K562 (cell line): ENCODE measurements at regions not wholly inside any gene's neighbourhood (a gene's known extent, or its start where the extent isn't known, plus 50 kb on each side); places are given as distances from the start of the nearest gene placed in this dataset.

ENCODE experiments used
- ATAC-seq: fragments of 200-7000 bp; cut with Tn5 transposase; 3 replicates; pipeline ENCODE4 v1.9.1; 2020; ENCODE audit warnings: moderate library complexity
- BruUV-seq: library from RNA; stranded (reverse); fragments of 400-500 nt; replicated peaks from 2 replicates; lab custom pipeline; 2021; lab: Mats Ljungman, UMichigan
- CTCF ChIA-PET: fragments of 300-600 bp; formaldehyde crosslinking; extraction: SDS; loops from one replicate; lab custom pipeline; 2021; ENCODE audit warnings: low intra/inter-chr PET ratio; lab: Yijun Ruan, JAX
- POLR2A ChIA-PET: fragments of 300-600, 350-650 bp; sonication (Branson Sonifier 250); formaldehyde crosslinking; extraction: SDS; loops from one replicate; lab custom pipeline; 2021; ENCODE audit warnings: antibody characterized with exemption, inconsistent platforms; lab: Yijun Ruan, JAX
- DNase-seq, 4 experiments: peaks; one replicate each; pipeline versions ENCODE4 v3.0.0 to v3.0.0-alpha.2; 2011 to 2018; ENCODE audit warnings: low spot score in 3 of 4, mixed read lengths in 3 of 4; ENCODE audit errors: extremely low read depth in 1 of 4
- FAIRE-seq: peaks from 2 replicates; lab custom pipeline; 2011; peaks lifted over from hg19 to GRCh38; lab: Jason Lieb, UNC
- H2AFZ ChIP-seq: 2 replicates; pipeline ENCODE4 v1.6.0; 2011; ENCODE audit warnings: low read depth, low read length, control low read depth, inconsistent platforms
- H3K27ac ChIP-seq: fragments of 200-600 bp; 3 replicates; pipeline ENCODE4 v1.8.0; 2011; ENCODE audit warnings: low read depth, mild to moderate bottlenecking, control low read depth, inconsistent platforms, low read length, moderate library complexity, mixed read lengths; ENCODE audit errors: extremely low read depth
- H3K27me3 ChIP-seq, 2 experiments: fragments of 300-600 bp in 1 of 2; 2 replicates in 1 of 2; 3 replicates in 1 of 2; pipeline versions ENCODE4 v1.6.0 to v1.8.0; 2011; ENCODE audit warnings: inconsistent platforms in 2 of 2, low read length in 2 of 2, mild to moderate bottlenecking in 1 of 2, mixed read lengths in 1 of 2, moderate library complexity in 1 of 2; ENCODE audit not compliant: control insufficient read depth in 2 of 2, insufficient read depth in 2 of 2
- H3K36me3 ChIP-seq: fragments of 300-600 bp; 3 replicates; pipeline ENCODE4 v1.8.0; 2011; ENCODE audit warnings: mild to moderate bottlenecking, low read length, inconsistent platforms; ENCODE audit not compliant: control insufficient read depth, insufficient read depth
- H3K4me1 ChIP-seq, 2 experiments: fragments of 200-600 bp in 1 of 2; replicated peaks in 1 of 2; 2 replicates in 1 of 2; 3 replicates in 1 of 2; pipeline versions ENCODE4 v1.5.1 to v1.8.0; 2011; ENCODE audit warnings: inconsistent platforms in 2 of 2, low read length in 2 of 2, mild to moderate bottlenecking in 1 of 2, mixed read lengths in 1 of 2, moderate library complexity in 1 of 2; ENCODE audit not compliant: control insufficient read depth in 2 of 2, insufficient read depth in 2 of 2
- H3K4me2 ChIP-seq: 2 replicates; pipeline ENCODE4 v1.6.1; 2011; ENCODE audit warnings: low read length, control low read depth, inconsistent platforms, mixed read lengths; ENCODE audit not compliant: insufficient read depth
- H3K4me3 ChIP-seq: fragments of 200-600 bp; sonication (generic), shearing (Covaris generic); 2 replicates; pipeline ENCODE4 v1.5.1; 2016; ENCODE audit warnings: control low read depth, inconsistent platforms
- H3K79me2 ChIP-seq: fragments of 200-600 bp; 3 replicates; pipeline ENCODE4 v1.8.0; 2011; ENCODE audit warnings: low read length, inconsistent platforms; ENCODE audit not compliant: control insufficient read depth, insufficient read depth
- H3K9ac ChIP-seq, 2 experiments: 2 replicates each; pipeline versions ENCODE4 v1.6.0 to v1.6.1; 2011; ENCODE audit warnings: low read depth in 2 of 2, low read length in 2 of 2, control low read depth in 1 of 2, inconsistent platforms in 1 of 2, mild to moderate bottlenecking in 1 of 2, mixed read lengths in 1 of 2; ENCODE audit not compliant: insufficient read depth in 1 of 2
- H3K9me1 ChIP-seq: one replicate; pipeline ENCODE4 v1.6.0; 2011; ENCODE audit warnings: inconsistent platforms, mild to moderate bottlenecking, low read length, moderate library complexity; ENCODE audit not compliant: control insufficient read depth, insufficient read depth
- H3K9me3 ChIP-seq: replicated peaks from 2 replicates; pipeline ENCODE4 v1.5.1; 2011; ENCODE audit warnings: low read depth, low read length, inconsistent platforms; ENCODE audit not compliant: control insufficient read depth, insufficient read depth
- H4K20me1 ChIP-seq: replicated peaks from 2 replicates; pipeline ENCODE4 v1.6.1; 2011; ENCODE audit warnings: low read length, inconsistent platforms, mixed read lengths; ENCODE audit not compliant: control insufficient read depth, insufficient read depth
- C11orf30 ChIP-seq: fragments of 450-650 bp; IDR thresholded peaks from 2 replicates; pipeline ENCODE4 v1.6.1; 2016; ENCODE audit warnings: low read depth, mild to moderate bottlenecking
- CAMTA2 ChIP-seq: fragments of 250-450 bp; sonication (Bioruptor Pico); conservative IDR thresholded peaks from 2 replicates; pipeline ENCODE4 v1.5.1; 2022
- CCAR2 ChIP-seq: fragments of 200-400 bp; formaldehyde crosslinking; IDR thresholded peaks from 2 replicates; pipeline ENCODE4 v1.6.1; 2017; ENCODE audit warnings: mild to moderate bottlenecking, low read depth, low read length
- CHD4 ChIP-seq: fragments of 200-600 bp; sonication (generic); IDR thresholded peaks from 3 replicates; pipeline ENCODE4 v1.6.1; 2012; ENCODE audit warnings: low read depth, mild to moderate bottlenecking, mixed read lengths, low read length, inconsistent platforms; ENCODE audit not compliant: insufficient read depth, insufficient replicate concordance, poor library complexity, severe bottlenecking
- DMBX1 ChIP-seq: fragments of 250-450 bp; sonication (Bioruptor Pico); IDR thresholded peaks from 2 replicates; pipeline ENCODE4 v1.8.0; 2022; ENCODE audit warnings: inconsistent platforms, mild to moderate bottlenecking, moderate library complexity, borderline replicate concordance
- HNRNPH1 ChIP-seq: fragments of 200-400 bp; formaldehyde crosslinking; optimal IDR thresholded peaks from 2 replicates; pipeline ENCODE3; 2017; ENCODE audit warnings: low read depth, mild to moderate bottlenecking, low read length, moderate library complexity
- RFX1 ChIP-seq: fragments of 450-650 bp; IDR thresholded peaks from 2 replicates; pipeline ENCODE4 v1.6.1; 2016; ENCODE audit warnings: mild to moderate bottlenecking, moderate library complexity
- ZNF263 ChIP-seq: sonication (generic); formaldehyde crosslinking; IDR thresholded peaks from 2 replicates; pipeline ENCODE4 v1.8.0; 2022; ENCODE audit warnings: mild to moderate bottlenecking, missing genetic modification reagents, borderline replicate concordance
- ZNF551 ChIP-seq: fragments of 250-450 bp; sonication (Bioruptor Pico); IDR thresholded peaks from 2 replicates; pipeline ENCODE4 v1.5.0; 2021; ENCODE audit warnings: mild to moderate bottlenecking, moderate library complexity
- ZNF699 ChIP-seq: fragments of 250-450 bp; sonication (Bioruptor Pico); IDR thresholded peaks from 2 replicates; pipeline ENCODE4 v1.8.0; 2021; ENCODE audit warnings: mild to moderate bottlenecking, moderate library complexity; ENCODE audit not compliant: insufficient replicate concordance
- WGBS: fragments of 100-300 bp; shearing (Covaris generic); methylation state at CpG from one replicate; pipeline ENCODE4 v1.1.6; 2016; ENCODE audit warnings: low coverage, mixed read lengths; ENCODE audit not compliant: insufficient coverage; ENCODE audit errors: missing lambda C conversion rate; 5-methylcytosine and 5-hydroxymethylcytosine counted together
- in situ Hi-C: fragments of 300-500 bp; cut with MboI; formaldehyde crosslinking; loops from 4 replicates; pipeline ENCODE4 v1.15.0; 2018; ENCODE audit warnings: inconsistent platforms, mixed read lengths
- intact Hi-C: fragments of 100-400 bp; cut with micrococcal nuclease; formaldehyde crosslinking; loops from 2 replicates; pipeline ENCODE4 v1.14.2; 2022
- TF ChIP-seq, protein P1 (sequence below): fragments of 450-650 bp; formaldehyde crosslinking; conservative IDR thresholded peaks from 2 replicates; pipeline ENCODE4 v1.4.0; 2022; ENCODE audit warnings: mild to moderate bottlenecking, missing genetic modification characterization
- TF ChIP-seq, protein P2 (sequence below), 3 experiments: IDR thresholded peaks in 2 of 3; conservative IDR thresholded peaks in 1 of 3; 2 replicates each; pipeline ENCODE4 v1.5.1; 2011 to 2012; ENCODE audit warnings: low read length in 3 of 3, mild to moderate bottlenecking in 3 of 3, control low read depth in 2 of 3, improper control_type of control experiment in 1 of 3, inconsistent platforms in 1 of 3, low read depth in 1 of 3, mixed read lengths in 1 of 3, moderate library complexity in 1 of 3; ENCODE audit not compliant: insufficient read depth in 2 of 3
- TF ChIP-seq, protein P3 (sequence below), 3 experiments: fragments of 200-800 bp in 1 of 3; fragments of 250-450 bp in 1 of 3; fragments of 450-650 bp in 1 of 3; sonication (Bioruptor Pico) in 1 of 3; sonication (Bioruptor generic) in 1 of 3; formaldehyde crosslinking in 1 of 3; IDR thresholded peaks; 2 replicates each; pipeline versions ENCODE4 v1.6.1 to v1.8.0; 2016 to 2022; ENCODE audit warnings: mild to moderate bottlenecking in 2 of 3, missing genetic modification characterization in 2 of 3, missing compliant biosample characterization in 1 of 3, moderate library complexity in 1 of 3

- H3K9me1 ChIP-seq = no peaks in the 10 kb centered on the region
- in situ Hi-C loops (no loop called here), intact Hi-C loops (no loop called here)
- no TSS peak for BruUV-seq
- H3K4me1 ChIP-seq = no peaks in the 10 kb centered on the region
- ChIA-PET CTCF (no interaction called here), POLR2A (no interaction called here)
- no peak for ATAC-seq
- FAIRE-seq = no peak
- no peak overlapping the region for H2AFZ ChIP-seq
- H3K9me3 ChIP-seq = no peaks in the 10 kb centered on the region
- H3K4me3 ChIP-seq = no peak overlapping the region
- DNase-seq = no peak
- H3K9ac ChIP-seq = no peak overlapping the region
- no peaks in the 10 kb centered on the region for H3K27me3 ChIP-seq
- H4K20me1 ChIP-seq = no peaks in the 10 kb centered on the region
- no peak overlapping the region for H3K27ac ChIP-seq
- H3K4me2 ChIP-seq = no peak overlapping the region
- 76% methylated on average over 2 of the region's 2 CpGs for WGBS
- H3K79me2 ChIP-seq = no peaks in the 10 kb centered on the region
- H3K36me3 ChIP-seq = no peaks in the 10 kb centered on the region
- TF ChIP-seq DMBX1 (CRISPR knock-in tag) (no peak), RFX1 (no peak), CAMTA2 (CRISPR knock-in tag) (no peak), HNRNPH1 (no peak), ZNF551 (no peak), CHD4 (no peak), ZNF263 (no peak), C11orf30 (no peak), CCAR2 (no peak), ZNF699 (CRISPR knock-in tag) (no peak)
- TF ChIP-seq, protein P1, sequence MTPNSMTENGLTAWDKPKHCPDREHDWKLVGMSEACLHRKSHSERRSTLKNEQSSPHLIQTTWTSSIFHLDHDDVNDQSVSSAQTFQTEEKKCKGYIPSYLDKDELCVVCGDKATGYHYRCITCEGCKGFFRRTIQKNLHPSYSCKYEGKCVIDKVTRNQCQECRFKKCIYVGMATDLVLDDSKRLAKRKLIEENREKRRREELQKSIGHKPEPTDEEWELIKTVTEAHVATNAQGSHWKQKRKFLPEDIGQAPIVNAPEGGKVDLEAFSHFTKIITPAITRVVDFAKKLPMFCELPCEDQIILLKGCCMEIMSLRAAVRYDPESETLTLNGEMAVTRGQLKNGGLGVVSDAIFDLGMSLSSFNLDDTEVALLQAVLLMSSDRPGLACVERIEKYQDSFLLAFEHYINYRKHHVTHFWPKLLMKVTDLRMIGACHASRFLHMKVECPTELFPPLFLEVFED (CRISPR knock-in tag) = no peak
- TF ChIP-seq, protein P2, sequence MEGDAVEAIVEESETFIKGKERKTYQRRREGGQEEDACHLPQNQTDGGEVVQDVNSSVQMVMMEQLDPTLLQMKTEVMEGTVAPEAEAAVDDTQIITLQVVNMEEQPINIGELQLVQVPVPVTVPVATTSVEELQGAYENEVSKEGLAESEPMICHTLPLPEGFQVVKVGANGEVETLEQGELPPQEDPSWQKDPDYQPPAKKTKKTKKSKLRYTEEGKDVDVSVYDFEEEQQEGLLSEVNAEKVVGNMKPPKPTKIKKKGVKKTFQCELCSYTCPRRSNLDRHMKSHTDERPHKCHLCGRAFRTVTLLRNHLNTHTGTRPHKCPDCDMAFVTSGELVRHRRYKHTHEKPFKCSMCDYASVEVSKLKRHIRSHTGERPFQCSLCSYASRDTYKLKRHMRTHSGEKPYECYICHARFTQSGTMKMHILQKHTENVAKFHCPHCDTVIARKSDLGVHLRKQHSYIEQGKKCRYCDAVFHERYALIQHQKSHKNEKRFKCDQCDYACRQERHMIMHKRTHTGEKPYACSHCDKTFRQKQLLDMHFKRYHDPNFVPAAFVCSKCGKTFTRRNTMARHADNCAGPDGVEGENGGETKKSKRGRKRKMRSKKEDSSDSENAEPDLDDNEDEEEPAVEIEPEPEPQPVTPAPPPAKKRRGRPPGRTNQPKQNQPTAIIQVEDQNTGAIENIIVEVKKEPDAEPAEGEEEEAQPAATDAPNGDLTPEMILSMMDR (IDR thresholded peaks at IDR 0.05 in 2 of 3, conservative IDR thresholded peaks at IDR 0.05 in 1 of 3; ENCODE audit: insufficient read depth in 2 of 3, low read depth in 1 of 3, low read length in 3 of 3) = no peak
- TF ChIP-seq, protein P3, sequence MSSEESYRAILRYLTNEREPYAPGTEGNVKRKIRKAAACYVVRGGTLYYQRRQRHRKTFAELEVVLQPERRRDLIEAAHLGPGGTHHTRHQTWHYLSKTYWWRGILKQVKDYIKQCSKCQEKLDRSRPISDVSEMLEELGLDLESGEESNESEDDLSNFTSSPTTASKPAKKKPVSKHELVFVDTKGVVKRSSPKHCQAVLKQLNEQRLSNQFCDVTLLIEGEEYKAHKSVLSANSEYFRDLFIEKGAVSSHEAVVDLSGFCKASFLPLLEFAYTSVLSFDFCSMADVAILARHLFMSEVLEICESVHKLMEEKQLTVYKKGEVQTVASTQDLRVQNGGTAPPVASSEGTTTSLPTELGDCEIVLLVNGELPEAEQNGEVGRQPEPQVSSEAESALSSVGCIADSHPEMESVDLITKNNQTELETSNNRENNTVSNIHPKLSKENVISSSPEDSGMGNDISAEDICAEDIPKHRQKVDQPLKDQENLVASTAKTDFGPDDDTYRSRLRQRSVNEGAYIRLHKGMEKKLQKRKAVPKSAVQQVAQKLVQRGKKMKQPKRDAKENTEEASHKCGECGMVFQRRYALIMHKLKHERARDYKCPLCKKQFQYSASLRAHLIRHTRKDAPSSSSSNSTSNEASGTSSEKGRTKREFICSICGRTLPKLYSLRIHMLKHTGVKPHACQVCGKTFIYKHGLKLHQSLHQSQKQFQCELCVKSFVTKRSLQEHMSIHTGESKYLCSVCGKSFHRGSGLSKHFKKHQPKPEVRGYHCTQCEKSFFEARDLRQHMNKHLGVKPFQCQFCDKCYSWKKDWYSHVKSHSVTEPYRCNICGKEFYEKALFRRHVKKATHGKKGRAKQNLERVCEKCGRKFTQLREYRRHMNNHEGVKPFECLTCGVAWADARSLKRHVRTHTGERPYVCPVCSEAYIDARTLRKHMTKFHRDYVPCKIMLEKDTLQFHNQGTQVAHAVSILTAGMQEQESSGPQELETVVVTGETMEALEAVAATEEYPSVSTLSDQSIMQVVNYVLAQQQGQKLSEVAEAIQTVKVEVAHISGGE (CRISPR knock-in tag; IDR thresholded peaks at IDR 0.05) = no peak
Measured at GRCh38 chr2:144983107-144983506, 463.2 kb upstream of the ZEB2 start.
